ENCODE measurements at regions not wholly inside any gene's neighbourhood (a gene's known extent, or its start where the extent isn't known, plus 50 kb on each side); places are given as distances from the start of the nearest gene placed in this dataset.

- TF ChIP-seq RCOR1 (IDR thresholded peaks at IDR 0.05; ENCODE audit: low read length) = no peak
- no peak for TF ChIP-seq EZH2phosphoT487 (IDR thresholded peaks at IDR 0.05; ENCODE audit: borderline replicate concordance, low read depth)
Observed at GRCh38 chr5:67813877-67814539, 401.5 kb upstream of the PIK3R1 start.
